Mammary epithelial cell (primary cell): ENCODE measurements at regions not wholly inside any gene's neighbourhood (a gene's known extent, or its start where the extent isn't known, plus 50 kb on each side); places are given as distances from the start of the nearest gene placed in this dataset.

ENCODE experiments used
- EZH2 ChIP-seq: IDR thresholded peaks from 2 replicates; pipeline ENCODE4 v1.6.1; 2012; ENCODE audit warnings: low read length, inconsistent platforms, borderline replicate concordance
- TF ChIP-seq, protein P1 (sequence below), 2 donors: IDR thresholded peaks in 1 of 2; conservative IDR thresholded peaks in 1 of 2; 2 replicates each; pipeline ENCODE4 v1.5.1; 2011 to 2012; ENCODE audit warnings: inconsistent platforms in 2 of 2, low read length in 2 of 2, mild to moderate bottlenecking in 2 of 2, control low read depth in 1 of 2, low read depth in 1 of 2; ENCODE audit not compliant: insufficient read depth in 1 of 2; ENCODE audit errors: extremely low read depth in 1 of 2

DNA sequence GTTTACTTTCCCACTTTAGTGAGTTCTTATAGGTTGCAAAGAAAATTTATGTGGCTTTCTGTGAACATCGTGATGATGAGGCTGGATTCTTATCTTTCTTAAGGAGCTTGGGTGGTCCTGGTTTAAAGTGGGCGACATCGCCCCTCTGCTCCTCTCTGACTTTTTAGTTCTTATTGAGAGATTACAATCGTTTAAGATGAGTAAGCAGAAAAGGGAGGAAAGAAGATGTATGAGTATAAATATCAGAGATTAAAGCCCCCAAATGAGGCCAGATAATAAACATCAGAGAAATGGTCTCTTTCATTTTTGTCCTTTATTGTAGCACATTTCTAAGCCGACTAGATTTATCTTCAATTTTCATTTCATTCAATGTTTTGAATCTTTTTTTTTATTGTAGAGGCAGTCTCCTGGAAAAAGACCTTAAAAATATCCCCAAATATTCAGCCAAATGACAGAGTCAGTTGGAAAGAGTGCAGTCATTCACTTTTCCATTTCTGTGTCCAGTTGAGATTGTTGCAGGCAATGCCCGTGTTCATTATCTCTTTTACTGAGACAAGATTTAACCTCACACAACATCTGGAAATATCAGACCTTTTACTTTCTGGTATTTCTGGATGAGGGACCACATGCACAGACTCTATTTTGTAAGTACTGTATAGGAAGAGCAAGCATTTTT is 62.0 kb upstream of the PDE7B start:
- TF ChIP-seq, protein P1, sequence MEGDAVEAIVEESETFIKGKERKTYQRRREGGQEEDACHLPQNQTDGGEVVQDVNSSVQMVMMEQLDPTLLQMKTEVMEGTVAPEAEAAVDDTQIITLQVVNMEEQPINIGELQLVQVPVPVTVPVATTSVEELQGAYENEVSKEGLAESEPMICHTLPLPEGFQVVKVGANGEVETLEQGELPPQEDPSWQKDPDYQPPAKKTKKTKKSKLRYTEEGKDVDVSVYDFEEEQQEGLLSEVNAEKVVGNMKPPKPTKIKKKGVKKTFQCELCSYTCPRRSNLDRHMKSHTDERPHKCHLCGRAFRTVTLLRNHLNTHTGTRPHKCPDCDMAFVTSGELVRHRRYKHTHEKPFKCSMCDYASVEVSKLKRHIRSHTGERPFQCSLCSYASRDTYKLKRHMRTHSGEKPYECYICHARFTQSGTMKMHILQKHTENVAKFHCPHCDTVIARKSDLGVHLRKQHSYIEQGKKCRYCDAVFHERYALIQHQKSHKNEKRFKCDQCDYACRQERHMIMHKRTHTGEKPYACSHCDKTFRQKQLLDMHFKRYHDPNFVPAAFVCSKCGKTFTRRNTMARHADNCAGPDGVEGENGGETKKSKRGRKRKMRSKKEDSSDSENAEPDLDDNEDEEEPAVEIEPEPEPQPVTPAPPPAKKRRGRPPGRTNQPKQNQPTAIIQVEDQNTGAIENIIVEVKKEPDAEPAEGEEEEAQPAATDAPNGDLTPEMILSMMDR (conservative IDR thresholded peaks at IDR 0.05 in 1 of 2, IDR thresholded peaks at IDR 0.05 in 1 of 2; ENCODE audit: extremely low read depth in 1 of 2, insufficient read depth in 1 of 2, low read depth in 1 of 2, low read length in 2 of 2): no peak
- TF ChIP-seq EZH2: no peak
